LHCN-M2 (cell line): ENCODE measurements at regions not wholly inside any gene's neighbourhood (a gene's known extent, or its start where the extent isn't known, plus 50 kb on each side); places are given as distances from the start of the nearest gene placed in this dataset.
"Not testable (repeated sequence)": the region's sequence is repeated elsewhere in the genome, so short reads cannot be mapped to it uniquely, and the experiment has no call there.

ENCODE experiments used
- DNase-seq: peaks from one replicate; pipeline ENCODE4 v3.0.0-alpha.2; 2012; ENCODE audit warnings: low read depth

DNA sequence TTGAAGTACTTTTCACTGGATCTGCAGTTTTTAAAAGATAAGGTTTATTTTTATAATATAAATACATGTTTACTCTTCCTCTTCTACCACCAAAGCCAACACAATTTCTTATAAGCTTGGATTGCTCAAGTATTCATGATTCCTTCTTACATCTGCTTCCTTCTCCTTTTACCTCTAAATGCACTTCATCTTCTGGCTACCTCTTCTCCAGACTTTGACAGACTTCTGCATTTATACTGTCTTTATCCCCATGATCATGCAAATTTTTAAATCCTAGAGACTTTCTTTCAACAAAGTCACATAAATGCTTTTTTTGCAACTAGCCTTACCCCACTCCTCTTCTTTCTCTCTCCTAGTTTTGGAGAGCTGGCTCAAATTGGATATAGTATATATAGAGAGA lies 142.9 kb downstream of the TFAP2B start:
- no peak for DNase-seq

DNA sequence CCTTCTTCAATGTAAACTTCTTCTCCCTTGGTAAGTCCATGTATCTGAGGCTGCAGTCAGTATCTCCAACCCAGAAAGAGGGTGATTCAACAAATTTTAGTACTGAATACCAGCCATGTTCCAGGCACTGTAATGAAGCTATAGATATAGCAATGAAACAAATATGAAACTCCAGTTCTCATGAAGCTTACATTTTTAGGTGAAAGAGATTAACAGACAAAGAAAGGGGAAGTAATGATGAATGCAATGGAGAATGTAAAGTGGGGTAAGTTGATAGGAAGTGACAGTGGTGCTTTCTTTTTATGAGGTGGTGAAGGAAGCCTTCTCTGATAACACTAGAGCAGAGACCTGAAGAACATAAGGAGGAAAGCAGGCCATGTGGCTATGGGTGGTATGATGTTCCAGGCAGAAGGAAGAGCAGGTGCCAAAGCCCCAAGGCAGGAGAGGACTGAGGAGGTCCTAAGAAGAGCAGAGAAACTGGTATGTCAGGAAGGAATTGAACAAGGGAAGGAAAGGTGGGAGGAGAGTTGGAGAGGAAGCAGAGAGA lies 143.6 kb downstream of the TFAP2B start:
- DNase-seq: no peak

DNA sequence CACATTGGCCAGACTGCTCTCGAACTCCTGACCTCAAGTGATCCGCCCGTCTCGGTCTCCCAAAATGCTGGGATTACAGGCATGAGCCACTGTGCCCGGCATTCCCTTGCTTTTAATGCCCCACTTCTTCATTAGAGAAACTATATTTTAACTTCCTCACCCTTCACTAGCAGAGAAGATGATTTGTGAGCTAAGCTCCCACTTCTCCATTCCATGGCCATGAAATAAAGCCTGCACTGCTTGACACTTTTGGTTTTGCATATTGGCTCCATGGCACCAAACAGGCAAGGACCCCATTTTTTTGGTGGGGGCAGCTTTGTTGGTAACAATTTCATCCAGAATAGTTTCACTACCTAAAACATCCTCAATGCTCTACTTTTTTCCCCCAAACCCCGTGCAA lies 145.3 kb downstream of the TFAP2B start:
- no peak for DNase-seq

DNA sequence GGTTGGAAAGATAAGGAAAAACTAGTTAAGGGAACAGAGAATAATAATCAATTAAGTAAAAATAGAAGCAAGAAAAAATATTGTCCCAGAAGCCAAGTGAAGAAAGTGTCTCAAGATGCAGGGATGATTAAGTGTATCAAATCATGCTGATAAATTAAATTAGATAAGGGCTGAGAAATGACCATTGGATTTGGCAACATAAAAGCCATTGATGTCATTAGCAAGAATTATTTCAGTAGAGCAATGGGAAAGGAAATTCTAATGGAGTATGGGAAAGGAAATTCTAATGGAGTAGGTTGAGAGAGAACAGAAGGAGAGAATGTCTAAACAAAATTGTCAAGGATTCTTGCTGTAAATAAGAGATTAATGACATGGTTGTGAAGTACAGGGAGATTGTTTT lies 146.8 kb downstream of the TFAP2B start:
- no peak for DNase-seq

DNA sequence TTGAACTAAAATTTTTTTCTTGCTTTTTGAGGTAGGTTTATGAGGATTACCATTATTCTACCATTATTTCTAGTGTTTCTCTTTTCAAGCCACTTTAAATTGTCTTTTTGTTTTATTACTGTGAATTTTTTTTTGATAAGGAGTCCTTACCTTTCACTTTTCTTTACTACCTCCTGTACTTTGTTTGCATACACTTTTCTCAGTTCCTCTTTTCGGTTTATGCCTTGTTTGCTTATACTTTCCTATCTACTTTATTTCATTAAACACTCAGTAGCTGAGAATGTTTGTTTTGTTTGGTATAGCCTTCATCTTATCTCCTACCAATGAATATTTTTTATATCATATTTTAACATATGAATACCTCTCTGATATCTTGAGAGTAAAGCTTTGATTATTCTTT lies 147.9 kb downstream of the TFAP2B start:
- no peak for DNase-seq

DNA sequence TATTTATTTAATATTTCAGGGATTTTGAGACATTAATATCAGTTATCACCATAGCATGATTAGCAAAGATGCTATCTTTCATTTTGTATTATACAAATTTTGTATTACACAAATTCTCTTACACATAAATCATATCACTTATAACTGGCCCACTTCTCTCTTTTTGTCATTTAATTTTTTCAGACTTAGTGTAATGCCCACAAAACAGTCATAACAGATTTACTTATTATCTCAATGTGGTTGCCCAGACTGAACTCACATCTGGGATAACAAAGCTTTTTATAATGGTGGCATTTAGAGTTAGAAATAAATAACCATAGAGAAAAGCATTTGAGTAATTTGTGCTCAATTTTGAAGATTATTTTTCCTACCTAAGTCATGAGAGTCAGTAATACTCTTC lies 148.3 kb downstream of the TFAP2B start:
- DNase-seq: no peak

DNA sequence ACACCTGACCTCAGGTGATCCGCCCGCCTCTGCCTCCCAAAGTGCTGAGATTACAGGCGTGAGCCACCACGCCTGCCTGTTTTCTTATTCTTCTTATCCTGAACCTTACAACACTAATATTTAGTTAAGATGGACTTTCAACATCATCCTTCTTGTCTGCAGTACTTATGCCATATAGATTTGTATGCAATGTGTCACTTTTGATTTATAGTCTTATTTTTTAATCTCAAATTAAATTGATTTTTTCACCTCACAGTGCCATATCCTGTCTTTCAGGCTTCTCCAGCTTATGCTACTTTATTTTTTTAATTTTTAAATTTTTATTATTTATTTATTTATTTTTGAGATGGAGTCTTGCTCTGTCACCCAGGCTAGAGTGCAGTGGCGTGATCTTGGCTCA lies 149.6 kb downstream of the TFAP2B start:
- not testable (repeated sequence) for DNase-seq

DNA sequence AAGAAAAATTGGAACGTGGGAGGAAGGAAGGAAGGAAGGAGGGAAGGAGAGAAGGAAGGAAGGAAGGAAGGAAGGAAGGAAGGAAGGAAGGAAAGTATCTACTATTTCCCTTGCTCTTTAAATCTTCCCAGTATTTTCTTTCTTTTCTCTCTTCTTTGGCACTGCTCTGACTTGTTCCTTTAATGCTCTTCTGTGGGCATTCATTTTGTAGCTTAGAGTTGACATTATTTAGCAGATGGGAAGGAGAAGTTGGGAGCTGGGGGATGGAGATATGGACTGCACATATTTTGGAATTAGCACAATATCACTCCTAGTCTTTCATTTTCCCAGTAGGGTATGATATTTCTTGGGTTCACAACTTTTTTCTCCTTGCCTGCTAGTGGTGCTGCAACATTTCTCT lies 152.2 kb downstream of the TFAP2B start:
- no peak for DNase-seq

DNA sequence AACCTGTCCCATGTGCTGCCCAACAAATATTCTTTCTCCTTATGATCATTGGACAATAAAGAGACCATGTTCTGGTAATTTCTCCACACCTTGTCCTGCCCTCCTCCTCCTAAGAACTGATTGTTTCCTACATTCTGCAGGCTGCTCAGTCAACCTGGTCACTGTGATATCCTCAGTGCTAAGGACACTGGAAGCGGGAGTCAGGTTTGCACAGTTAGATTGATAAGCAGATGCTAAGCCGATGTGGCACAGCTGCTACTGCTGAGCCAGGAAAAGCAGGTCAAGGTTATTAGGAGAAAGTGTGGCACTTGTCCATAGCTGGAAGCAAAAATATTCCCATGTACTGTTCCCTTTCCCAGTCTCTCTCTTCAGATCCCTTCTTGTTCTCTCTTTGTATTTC lies 154.8 kb downstream of the TFAP2B start:
- DNase-seq: no peak

DNA sequence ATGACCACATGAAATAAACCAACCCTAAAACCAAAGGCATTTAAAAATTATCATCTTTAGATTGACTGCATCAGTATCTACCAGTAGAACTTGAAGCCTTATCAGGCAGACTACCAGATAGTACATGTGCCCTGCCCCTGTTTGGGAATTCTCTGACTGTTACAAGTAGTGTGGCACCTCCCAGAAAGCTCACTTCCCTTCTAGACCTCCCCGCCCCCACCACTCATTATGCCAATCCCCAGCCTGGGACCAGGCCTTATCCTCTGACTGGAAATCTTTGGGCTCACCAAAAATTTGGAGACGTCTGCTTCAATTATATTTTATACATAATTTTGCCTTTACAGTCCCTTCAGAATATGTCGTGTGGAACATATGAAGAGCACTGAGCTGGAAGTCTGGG lies 155.6 kb downstream of the TFAP2B start:
- no peak for DNase-seq

DNA sequence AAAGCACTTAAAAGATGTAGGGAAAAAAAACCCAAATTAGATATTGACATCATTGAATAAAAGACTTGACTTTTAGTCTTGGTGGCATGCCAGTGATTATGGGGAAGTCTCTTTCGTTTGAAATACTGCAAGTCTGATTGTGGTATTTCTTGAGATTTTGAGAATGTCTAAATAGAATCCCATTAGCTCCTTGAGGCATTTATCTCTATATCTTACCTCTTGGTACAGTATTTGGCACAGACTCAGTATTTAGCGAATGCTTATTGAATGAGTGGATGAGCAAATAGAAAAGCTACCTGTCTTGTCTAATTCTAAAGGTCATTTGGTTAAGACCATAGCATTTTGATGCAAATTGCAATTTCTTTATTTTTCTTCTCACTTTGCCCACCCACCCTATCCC lies 156.5 kb downstream of the TFAP2B start:
- DNase-seq: no peak

DNA sequence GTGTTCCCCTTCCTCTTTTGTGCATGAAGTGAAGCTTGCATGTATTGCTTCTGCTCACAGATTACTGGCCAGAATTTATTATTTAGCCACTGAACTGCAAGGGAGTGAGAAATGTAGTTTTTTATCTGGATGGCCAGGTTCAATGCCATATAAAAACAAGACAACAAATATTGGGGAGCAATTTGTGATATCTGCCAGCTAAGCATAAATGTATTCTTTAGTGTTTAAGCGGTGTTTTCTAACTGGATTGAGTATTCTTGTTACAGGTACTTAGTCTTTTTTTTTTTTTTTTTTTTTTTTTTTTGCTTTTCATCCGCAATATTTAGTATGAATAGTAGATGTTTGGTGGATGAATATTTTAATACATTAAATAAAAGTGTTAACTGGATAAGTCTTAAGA lies 158.2 kb downstream of the TFAP2B start:
- no peak for DNase-seq

DNA sequence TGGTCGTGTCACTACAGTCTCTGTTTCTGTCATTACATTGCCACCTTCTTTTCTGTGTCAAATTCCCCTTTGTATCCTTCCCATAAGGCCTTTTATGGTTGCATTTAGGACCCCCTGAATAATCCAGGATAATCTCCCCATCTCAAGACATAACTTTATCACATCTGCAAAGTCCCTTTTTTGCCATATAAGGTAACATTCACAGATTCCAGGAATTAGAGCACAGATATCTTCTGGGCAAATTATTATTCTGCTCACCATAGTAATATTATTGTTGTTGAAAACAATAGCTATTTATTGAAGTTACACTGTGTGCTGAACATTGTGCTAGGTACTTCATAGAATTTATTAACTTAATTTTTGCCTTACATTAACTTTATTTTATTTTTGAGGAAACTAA lies 159.1 kb downstream of the TFAP2B start:
- no peak for DNase-seq

DNA sequence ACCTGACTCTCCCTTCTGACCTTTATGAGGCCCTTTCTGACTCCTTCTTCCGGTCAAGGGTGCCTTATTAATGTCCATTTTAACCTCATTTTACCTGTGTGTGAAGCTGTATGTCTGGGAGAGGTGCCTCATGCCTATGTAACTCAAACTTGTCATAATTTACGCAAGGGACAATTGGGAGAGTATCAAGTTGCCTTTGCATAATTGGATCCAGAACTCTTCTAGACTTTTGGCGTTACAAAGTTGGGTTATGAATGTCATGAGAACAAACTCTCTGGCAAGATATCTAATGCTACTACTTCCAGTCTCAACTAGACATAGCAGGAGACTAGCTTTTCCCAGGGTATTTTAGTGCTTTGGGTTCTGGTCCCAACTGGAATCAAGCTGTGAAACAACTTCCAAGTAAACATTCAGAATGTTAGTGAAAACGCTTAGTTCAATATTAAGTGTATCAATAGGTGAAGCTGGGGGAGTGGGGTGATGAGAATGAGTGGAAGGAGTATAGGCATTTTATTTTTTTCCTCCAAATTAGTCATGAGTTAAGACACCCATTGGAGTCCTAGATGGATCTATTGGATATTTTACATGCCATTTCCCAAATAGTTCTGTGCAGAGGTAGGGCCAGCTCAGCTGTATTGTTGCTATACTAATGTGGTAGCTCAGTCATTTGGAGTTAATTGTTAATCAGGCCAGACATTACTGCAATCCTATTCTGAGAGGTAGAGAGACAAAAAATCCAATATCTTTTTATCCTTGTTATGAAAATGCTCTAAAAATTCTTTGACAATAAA lies 159.9 kb downstream of the TFAP2B start:
- no peak for DNase-seq

DNA sequence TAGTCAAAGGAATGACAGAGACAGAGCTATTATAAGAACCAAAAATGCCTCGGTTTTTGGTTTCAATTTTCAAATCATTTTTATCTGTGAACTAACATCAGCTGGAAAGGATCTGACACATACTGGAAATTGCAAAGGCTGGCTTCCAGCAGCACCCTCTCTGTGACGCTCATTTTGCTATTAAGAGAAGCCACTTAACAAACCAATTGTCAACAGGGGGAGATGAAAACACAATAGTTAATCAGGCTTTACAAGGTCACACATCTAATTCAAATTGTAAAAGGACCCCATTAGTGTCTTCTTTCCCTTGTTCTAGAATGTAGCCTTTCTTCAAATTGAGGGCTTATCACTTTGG lies 160.5 kb downstream of the TFAP2B start:
- no peak for DNase-seq

DNA sequence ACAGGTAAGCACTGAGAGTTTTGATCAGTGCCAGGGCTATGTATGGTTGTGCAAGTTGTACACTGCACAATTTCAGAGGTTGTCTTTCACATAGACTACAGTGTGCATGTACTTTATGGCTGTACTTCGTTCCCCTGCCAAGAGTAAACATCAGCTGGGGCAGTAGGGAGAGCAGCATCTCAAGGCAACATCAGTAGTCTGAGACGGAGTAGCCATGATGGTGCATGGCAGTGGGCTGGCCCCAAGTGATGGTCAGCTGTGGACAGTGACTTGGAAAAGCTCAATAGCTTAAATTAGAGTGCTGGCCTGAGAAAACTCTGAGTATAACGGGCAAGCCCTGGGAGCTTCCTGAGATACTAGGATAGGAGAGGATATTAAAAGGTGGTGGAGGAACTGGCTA lies 165.5 kb downstream of the TFAP2B start:
- no peak for DNase-seq

DNA sequence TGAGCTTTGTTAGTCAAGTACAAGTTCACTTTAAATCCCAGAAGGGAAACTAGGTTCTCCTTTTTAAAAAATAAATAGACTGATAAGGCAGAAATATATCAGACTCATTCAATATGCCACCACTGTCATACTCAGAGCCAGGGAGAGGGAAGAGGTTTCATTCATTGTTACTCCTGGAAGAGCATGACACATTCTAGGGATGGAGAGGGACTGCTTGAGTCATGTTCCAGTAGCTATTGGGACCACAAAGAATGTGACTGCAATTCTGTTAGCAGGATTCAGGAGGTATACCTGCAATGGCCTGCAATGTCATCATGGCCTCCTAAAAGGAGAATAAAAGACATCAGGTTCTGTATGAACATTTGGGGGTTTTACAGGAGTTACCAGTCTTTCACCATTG lies 167.6 kb downstream of the TFAP2B start:
- DNase-seq: no peak

DNA sequence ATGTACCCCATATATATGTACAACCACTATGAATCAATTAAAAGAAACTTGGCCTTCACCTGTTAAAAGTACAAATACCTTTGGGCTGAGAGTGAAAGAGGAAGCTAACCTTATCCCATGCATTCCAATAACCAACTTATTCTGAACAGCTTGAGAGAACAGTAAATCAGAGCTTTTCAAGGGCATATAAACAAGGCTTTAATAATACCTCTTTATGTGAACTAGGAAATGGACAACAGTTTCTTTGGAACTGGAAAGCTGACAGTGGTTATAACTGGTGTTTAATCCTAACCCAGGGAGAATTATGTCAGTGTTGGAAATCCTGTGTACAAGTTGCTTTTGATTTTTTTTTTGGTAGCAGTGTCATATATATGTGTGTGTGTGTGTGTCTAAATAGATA lies 170.5 kb downstream of the TFAP2B start:
- DNase-seq: no peak

DNA sequence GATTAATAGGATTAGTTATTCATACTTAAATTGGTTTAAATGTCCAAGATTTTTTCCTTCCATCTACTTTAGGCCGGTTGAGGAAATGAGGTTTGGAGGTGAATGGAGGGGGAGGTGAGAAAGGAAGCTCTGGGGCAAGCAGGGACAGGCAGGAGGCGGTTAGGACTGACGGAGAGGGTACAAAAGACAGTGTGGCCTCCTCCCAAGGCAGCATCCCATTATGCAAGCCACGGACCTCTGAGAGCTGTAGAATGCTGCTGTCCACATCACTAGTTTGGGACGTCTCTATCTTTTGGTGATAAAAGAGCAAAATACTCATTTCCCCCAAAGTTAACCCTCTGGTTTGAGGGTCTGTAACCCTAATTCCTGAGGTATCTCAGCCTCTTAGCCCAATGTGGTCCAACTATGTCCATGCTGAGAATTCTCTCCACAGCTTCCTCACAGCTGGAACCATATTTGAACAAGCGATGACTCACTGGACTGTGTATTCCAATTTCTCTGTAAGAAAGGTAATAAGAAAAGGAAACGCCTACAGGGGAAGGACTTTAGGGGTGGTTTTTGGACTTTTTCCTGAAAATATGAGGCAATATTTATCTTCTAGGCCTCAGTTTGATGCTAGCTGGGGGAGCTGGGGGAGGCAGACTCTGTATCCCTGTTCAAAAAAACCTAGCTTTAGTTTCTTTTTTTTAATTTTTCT lies 172.2 kb downstream of the TFAP2B start:
- DNase-seq: no peak

DNA sequence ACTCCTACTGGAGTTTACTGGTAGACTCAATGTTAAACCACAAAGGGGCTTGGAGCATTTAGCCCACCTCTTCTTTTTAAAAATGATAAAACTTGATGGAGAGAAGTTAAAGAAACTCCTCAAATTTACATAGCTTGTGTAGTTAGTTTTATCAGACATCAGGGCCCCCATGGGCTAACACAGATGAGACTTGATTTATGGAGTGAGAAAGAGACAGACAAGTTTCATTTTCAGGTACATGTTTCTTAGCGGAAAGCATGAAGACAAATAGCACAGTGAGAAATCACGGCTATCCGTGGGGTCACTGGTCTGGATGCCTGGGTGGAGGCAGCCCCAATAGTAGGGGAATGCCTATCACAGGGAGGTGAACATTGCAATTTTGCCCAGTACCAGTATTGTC lies 173.6 kb downstream of the TFAP2B start:
- no peak for DNase-seq

DNA sequence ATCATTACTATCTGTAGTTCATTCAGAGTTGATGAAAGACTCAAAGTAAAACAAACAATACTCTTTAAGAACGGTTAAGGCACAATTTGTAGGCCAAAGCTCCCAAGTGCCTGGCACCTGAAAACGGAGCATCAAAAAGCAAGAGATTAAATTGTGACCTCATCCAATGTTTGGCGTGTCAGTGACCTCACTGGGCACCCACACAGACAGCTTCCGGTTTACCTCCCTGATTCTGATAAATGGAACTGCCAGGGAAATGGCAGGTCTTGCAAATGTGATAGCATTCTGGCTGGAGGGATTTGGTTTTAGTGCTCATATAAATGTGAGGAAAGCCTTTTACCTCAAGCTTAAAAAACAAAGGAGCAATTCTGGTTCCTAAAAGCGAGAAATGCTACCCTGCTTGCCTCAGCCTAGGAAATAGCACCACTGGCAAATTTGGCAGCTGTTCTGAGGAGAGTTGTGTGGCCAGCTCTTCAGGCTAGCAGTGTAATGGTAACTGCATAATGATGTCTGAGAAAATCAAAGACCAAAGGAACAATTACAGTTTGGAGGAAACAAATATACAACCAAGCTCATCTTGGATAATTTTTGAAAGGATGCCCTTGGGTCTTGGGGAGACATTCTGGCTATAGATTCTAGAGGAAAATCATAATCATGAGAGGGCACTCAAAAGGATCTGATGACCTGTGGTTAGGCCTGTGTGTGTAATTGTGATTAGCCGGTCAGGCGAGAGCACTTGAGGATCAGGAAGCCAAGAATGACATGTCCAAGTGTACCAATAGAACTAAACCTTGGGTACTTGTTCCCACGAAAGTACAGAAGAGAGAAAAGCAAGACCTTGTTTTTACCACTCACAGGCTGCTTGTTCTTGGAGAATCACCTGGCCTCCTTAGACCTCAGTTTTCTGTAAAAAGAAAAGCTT lies 174.3 kb downstream of the TFAP2B start:
- DNase-seq: no peak
